SK-N-SH (cell line): ENCODE measurements at regions not wholly inside any gene's neighbourhood (a gene's known extent, or its start where the extent isn't known, plus 50 kb on each side); places are given as distances from the start of the nearest gene placed in this dataset.
A peak's percentile ranks its signal among the peaks of the same experiment; 100 is the strongest.

Experiments
- CTCF ChIA-PET: fragments of 300-600, 350-600 bp; formaldehyde crosslinking; extraction: SDS; loops from one replicate; lab custom pipeline; 2021; lab: Yijun Ruan, JAX
- POLR2A ChIA-PET: fragments of 350-600 bp; sonication (Branson Sonifier 250); formaldehyde crosslinking; extraction: SDS; loops from one replicate; lab custom pipeline; 2020; ENCODE audit warnings: antibody characterized with exemption, inconsistent platforms; lab: Yijun Ruan, JAX
- DNase-seq: peaks from one replicate; pipeline ENCODE4 v3.0.0; 2012
- H2AFZ ChIP-seq: fragments of 200-600 bp; sonication (generic); 2 replicates; pipeline ENCODE4 v1.8.1; 2016; ENCODE audit warnings: antibody characterized with exemption, mild to moderate bottlenecking, low read depth
- H3F3A ChIP-seq: fragments of 200-600 bp; sonication (generic); replicated peaks from 2 replicates; pipeline ENCODE3; 2016; ENCODE audit warnings: antibody characterized with exemption, mild to moderate bottlenecking; ENCODE audit not compliant: insufficient read depth
- H3K27ac ChIP-seq, 2 experiments: fragments of 200-500 bp in 1 of 2; fragments of 200-600 bp in 1 of 2; sonication (Bioruptor generic) in 1 of 2; sonication (generic), shearing (Covaris generic) in 1 of 2; 2 replicates each; pipeline versions ENCODE4 v1.5.1 to v1.6.1; 2014 to 2016; ENCODE audit warnings: low read depth in 2 of 2, inconsistent platforms in 1 of 2, low read length in 1 of 2, mild to moderate bottlenecking in 1 of 2, mixed read lengths in 1 of 2
- H3K27me3 ChIP-seq: fragments of 200-600 bp; sonication (generic), shearing (Covaris generic); 2 replicates; pipeline ENCODE4 v1.6.1; 2016; ENCODE audit warnings: mixed run types; ENCODE audit not compliant: insufficient read depth
- H3K36me3 ChIP-seq, 2 experiments: fragments of 200-500 bp in 1 of 2; fragments of 200-600 bp in 1 of 2; sonication (Bioruptor generic) in 1 of 2; sonication (generic) in 1 of 2; replicated peaks in 1 of 2; 2 replicates each; pipeline versions ENCODE3 to v1.5.1; 2014 to 2016; ENCODE audit warnings: low read length in 1 of 2, mild to moderate bottlenecking in 1 of 2; ENCODE audit not compliant: insufficient read depth in 2 of 2, control insufficient read depth in 1 of 2
- H3K4me1 ChIP-seq, 2 experiments: fragments of 200-500 bp in 1 of 2; fragments of 200-600 bp in 1 of 2; sonication (Bioruptor generic) in 1 of 2; sonication (generic), shearing (Covaris generic) in 1 of 2; 2 replicates each; pipeline versions ENCODE4 v1.5.1 to v1.6.1; 2014 to 2016; ENCODE audit warnings: low read depth in 1 of 2, low read length in 1 of 2, mixed run types in 1 of 2; ENCODE audit not compliant: insufficient read depth in 2 of 2, control insufficient read depth in 1 of 2
- H3K4me2 ChIP-seq: fragments of 200-600 bp; sonication (generic), shearing (Covaris generic); 2 replicates; pipeline ENCODE4 v1.6.1; 2017; ENCODE audit warnings: mixed run types
- H3K4me3 ChIP-seq, 2 experiments: fragments of 200-500 bp in 1 of 2; fragments of 200-600 bp in 1 of 2; sonication (Bioruptor generic) in 1 of 2; sonication (generic), shearing (Covaris generic) in 1 of 2; 2 replicates each; pipeline versions ENCODE4 v1.5.1 to v1.8.1; 2014 to 2016; ENCODE audit warnings: low read depth in 2 of 2, inconsistent platforms in 1 of 2, low read length in 1 of 2, mild to moderate bottlenecking in 1 of 2, mixed read lengths in 1 of 2, moderate library complexity in 1 of 2
- H3K79me2 ChIP-seq: fragments of 200-600 bp; sonication (generic); 2 replicates; pipeline ENCODE4 v1.8.1; 2017; ENCODE audit warnings: mild to moderate bottlenecking; ENCODE audit not compliant: insufficient read depth
- H3K9ac ChIP-seq: fragments of 200-600 bp; sonication (generic); 2 replicates; pipeline ENCODE4 v1.6.1; 2017; ENCODE audit warnings: mixed run types
- H3K9me2 ChIP-seq: fragments of 200-600 bp; sonication (generic); 2 replicates; pipeline ENCODE4 v1.6.1; 2017; ENCODE audit warnings: mixed run types
- H3K9me3 ChIP-seq: fragments of 200-600 bp; sonication (generic); 2 replicates; pipeline ENCODE4 v1.6.1; 2017; ENCODE audit warnings: mixed run types, mild to moderate bottlenecking, moderate library complexity
- H4K20me1 ChIP-seq: fragments of 200-600 bp; sonication (generic); 2 replicates; pipeline ENCODE4 v1.6.1; 2017; ENCODE audit warnings: mild to moderate bottlenecking, mixed run types; ENCODE audit not compliant: insufficient read depth
- CHD2 ChIP-seq: fragments of 150-350 bp; IDR thresholded peaks from 2 replicates; pipeline ENCODE4 v1.6.1; 2018; ENCODE audit warnings: low read length; ENCODE audit not compliant: partially characterized antibody
- JUND ChIP-seq: IDR thresholded peaks from 2 replicates; pipeline ENCODE4 v1.4.0; 2012
- MEF2A ChIP-seq: IDR thresholded peaks from 2 replicates; pipeline ENCODE4 v1.4.0; 2012; ENCODE audit warnings: low read depth, borderline replicate concordance
- NRF1 ChIP-seq: IDR thresholded peaks from 2 replicates; pipeline ENCODE4 v1.6.1; 2012; ENCODE audit warnings: low read depth, mild to moderate bottlenecking, low read length
- RFX5 ChIP-seq: IDR thresholded peaks from 2 replicates; pipeline ENCODE4 v1.6.1; 2012; ENCODE audit warnings: mild to moderate bottlenecking, improper control_type of control experiment, low read length
- TEAD4 ChIP-seq: IDR thresholded peaks from 2 replicates; pipeline ENCODE4 v1.4.0; 2012; ENCODE audit warnings: mild to moderate bottlenecking, borderline replicate concordance; ENCODE audit not compliant: insufficient read depth
- ZBTB33 ChIP-seq: IDR thresholded peaks from 2 replicates; pipeline ENCODE4 v1.4.0; 2012; ENCODE audit warnings: low read depth, borderline replicate concordance
- TF ChIP-seq, protein P1 (sequence below): IDR thresholded peaks from 2 replicates; pipeline ENCODE4; 2012
- TF ChIP-seq, protein P2 (sequence below): IDR thresholded peaks from 2 replicates; pipeline ENCODE4 v1.6.1; 2012; ENCODE audit warnings: mild to moderate bottlenecking, low read depth, low read length, moderate library complexity
- TF ChIP-seq, protein P3 (sequence below): IDR thresholded peaks from 2 replicates; pipeline ENCODE4 v1.4.0; 2012; ENCODE audit warnings: low read depth

DNA sequence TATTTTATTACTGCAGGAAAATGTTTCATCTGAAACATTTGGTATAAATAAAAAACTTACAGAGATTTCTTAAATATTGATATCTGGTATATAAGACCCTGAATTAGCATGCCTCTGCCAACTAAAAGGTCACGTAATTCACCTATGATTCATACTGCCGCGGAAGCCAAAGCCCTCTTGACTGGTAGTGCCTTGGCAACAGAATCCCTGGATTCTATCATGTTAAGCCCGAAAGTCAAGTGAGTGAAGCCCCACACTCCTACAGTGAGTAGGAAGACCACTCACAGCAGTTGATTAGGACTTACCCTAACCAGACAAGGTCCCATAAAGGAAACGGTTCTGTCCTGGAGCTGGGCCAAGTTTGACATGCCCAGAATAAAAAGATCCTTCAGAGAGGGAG, 175.6 kb upstream of the NREP start (continued):
- TF ChIP-seq, protein P1, sequence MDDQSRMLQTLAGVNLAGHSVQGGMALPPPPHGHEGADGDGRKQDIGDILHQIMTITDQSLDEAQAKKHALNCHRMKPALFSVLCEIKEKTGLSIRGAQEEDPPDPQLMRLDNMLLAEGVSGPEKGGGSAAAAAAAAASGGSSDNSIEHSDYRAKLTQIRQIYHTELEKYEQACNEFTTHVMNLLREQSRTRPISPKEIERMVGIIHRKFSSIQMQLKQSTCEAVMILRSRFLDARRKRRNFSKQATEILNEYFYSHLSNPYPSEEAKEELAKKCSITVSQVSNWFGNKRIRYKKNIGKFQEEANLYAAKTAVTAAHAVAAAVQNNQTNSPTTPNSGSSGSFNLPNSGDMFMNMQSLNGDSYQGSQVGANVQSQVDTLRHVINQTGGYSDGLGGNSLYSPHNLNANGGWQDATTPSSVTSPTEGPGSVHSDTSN, result peak; percentile 91
- TF ChIP-seq TEAD4 (peak; percentile 32; the same call in 1 of the 2 replicates), NRF1 (no peak), CHD2 (no peak), ZBTB33 (no peak), JUND (peak; percentile 83), RFX5 (no peak)
- TF ChIP-seq, protein P2, sequence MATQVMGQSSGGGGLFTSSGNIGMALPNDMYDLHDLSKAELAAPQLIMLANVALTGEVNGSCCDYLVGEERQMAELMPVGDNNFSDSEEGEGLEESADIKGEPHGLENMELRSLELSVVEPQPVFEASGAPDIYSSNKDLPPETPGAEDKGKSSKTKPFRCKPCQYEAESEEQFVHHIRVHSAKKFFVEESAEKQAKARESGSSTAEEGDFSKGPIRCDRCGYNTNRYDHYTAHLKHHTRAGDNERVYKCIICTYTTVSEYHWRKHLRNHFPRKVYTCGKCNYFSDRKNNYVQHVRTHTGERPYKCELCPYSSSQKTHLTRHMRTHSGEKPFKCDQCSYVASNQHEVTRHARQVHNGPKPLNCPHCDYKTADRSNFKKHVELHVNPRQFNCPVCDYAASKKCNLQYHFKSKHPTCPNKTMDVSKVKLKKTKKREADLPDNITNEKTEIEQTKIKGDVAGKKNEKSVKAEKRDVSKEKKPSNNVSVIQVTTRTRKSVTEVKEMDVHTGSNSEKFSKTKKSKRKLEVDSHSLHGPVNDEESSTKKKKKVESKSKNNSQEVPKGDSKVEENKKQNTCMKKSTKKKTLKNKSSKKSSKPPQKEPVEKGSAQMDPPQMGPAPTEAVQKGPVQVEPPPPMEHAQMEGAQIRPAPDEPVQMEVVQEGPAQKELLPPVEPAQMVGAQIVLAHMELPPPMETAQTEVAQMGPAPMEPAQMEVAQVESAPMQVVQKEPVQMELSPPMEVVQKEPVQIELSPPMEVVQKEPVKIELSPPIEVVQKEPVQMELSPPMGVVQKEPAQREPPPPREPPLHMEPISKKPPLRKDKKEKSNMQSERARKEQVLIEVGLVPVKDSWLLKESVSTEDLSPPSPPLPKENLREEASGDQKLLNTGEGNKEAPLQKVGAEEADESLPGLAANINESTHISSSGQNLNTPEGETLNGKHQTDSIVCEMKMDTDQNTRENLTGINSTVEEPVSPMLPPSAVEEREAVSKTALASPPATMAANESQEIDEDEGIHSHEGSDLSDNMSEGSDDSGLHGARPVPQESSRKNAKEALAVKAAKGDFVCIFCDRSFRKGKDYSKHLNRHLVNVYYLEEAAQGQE, result 0 out of 2 replicates have a peak, but pooled peaks have one; percentile 12
- TF ChIP-seq, all 33 proteins: peak for 10

DNA sequence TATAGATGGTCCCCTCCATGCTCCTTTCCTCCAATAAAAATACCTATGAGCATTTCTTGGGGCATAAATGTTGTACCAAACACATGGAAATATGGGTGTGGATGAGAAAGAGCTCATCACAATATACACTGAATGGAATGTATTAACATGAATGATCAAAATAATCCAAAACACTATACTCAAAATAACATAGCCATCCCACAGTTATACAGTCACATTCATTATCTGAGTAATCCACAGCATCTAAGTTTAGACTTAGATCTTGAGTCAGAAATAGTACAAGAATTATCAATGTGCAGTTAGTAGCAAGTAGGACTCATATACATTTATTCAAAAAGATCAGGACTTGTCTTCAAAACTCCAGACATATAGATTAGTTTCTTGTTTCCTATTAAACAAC, 175.2 kb upstream of the NREP start:
- peak overlapping the region; percentile 87 to 99; a peak in 3 of 4 replicates for H3K27ac ChIP-seq
- H3K27me3 ChIP-seq, result no peaks in the 10 kb centered on the region
- H3K79me2 ChIP-seq, result no peaks in the 10 kb centered on the region
- peak overlapping the region; percentile 64; the same call in 1 of the 2 replicates for H3K9ac ChIP-seq
- ChIA-PET CTCF (no interaction called here), POLR2A (no interaction called here)
- peaks cover 0 to 40% of the 10 kb centered on the region in 2 experiments for H3K4me1 ChIP-seq
- no peak for DNase-seq
- no peaks in the 10 kb centered on the region for H3K9me3 ChIP-seq
- no peak overlapping the region for H3K4me3 ChIP-seq
- H3K4me2 ChIP-seq, result peak overlapping the region; percentile 8; the same call in 1 of the 2 replicates
- H3K36me3 ChIP-seq, result no peaks in the 10 kb centered on the region
- H4K20me1 ChIP-seq, result no peaks in the 10 kb centered on the region
- no peak overlapping the region for H2AFZ ChIP-seq
- H3K9me2 ChIP-seq, result no peaks in the 10 kb centered on the region
- peaks cover 55% of the 10 kb centered on the region for H3F3A ChIP-seq
- peak; percentile 59; the same call in 1 of the 2 replicates for TF ChIP-seq MEF2A
- TF ChIP-seq, protein P3, sequence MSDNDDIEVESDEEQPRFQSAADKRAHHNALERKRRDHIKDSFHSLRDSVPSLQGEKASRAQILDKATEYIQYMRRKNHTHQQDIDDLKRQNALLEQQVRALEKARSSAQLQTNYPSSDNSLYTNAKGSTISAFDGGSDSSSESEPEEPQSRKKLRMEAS, result no peak
- TF ChIP-seq, all 33 proteins: peak for 1
